IMR-90 (cell line): ENCODE measurements at regions not wholly inside any gene's neighbourhood (a gene's known extent, or its start where the extent isn't known, plus 50 kb on each side); places are given as distances from the start of the nearest gene placed in this dataset.

Source experiments
- ATAC-seq: fragments of 200-7000 bp; cut with Tn5 transposase; 2 replicates; pipeline ENCODE4 v1.9.1; 2020; ENCODE audit warnings: low read depth, mild to moderate bottlenecking, moderate library complexity
- BruUV-seq: library from RNA; stranded (reverse); fragments of 400-500 nt; replicated peaks from 2 replicates; lab custom pipeline; 2021; lab: Mats Ljungman, UMichigan
- CTCF ChIA-PET: fragments of 300-600 bp; formaldehyde crosslinking; extraction: SDS; loops from one replicate; lab custom pipeline; 2021; ENCODE audit warnings: antibody characterized with exemption; lab: Yijun Ruan, JAX
- POLR2A ChIA-PET: fragments of 300-600 bp; sonication (Branson Sonifier 250); formaldehyde crosslinking; loops from one replicate; lab custom pipeline; 2022; ENCODE audit warnings: antibody characterized with exemption; ENCODE audit not compliant: unreplicated experiment; lab: Charles Lee
- DNase-seq: peaks from one replicate; pipeline ENCODE4 v3.0.0; 2013
- H2AFZ ChIP-seq: replicated peaks from 2 replicates; pipeline ENCODE3; 2013; ENCODE audit warnings: low read length, mild to moderate bottlenecking; ENCODE audit not compliant: poor library complexity
- H2AK5ac ChIP-seq: 2 replicates; pipeline ENCODE4 v1.6.1; 2013; ENCODE audit warnings: low read depth, low read length, inconsistent platforms
- H2AK9ac ChIP-seq: replicated peaks from 2 replicates; pipeline ENCODE3; 2013; ENCODE audit warnings: mild to moderate bottlenecking, low read depth, low read length, moderate library complexity; ENCODE audit not compliant: poor library complexity
- H2BK120ac ChIP-seq: 2 replicates; pipeline ENCODE4 v1.6.1; 2013; ENCODE audit warnings: low read depth, low read length, inconsistent platforms
- H2BK15ac ChIP-seq: 3 replicates; pipeline ENCODE4 v1.6.1; 2013; ENCODE audit warnings: low read depth, low read length, inconsistent platforms
- H2BK20ac ChIP-seq: 2 replicates; pipeline ENCODE4 v1.6.1; 2013; ENCODE audit warnings: low read depth, mild to moderate bottlenecking, inconsistent platforms, low read length, moderate library complexity
- H2BK5ac ChIP-seq: 2 replicates; pipeline ENCODE4 v1.6.1; 2013; ENCODE audit warnings: mild to moderate bottlenecking, low read depth, low read length, inconsistent platforms; ENCODE audit not compliant: poor library complexity, severe bottlenecking
- H3K14ac ChIP-seq: replicated peaks from 2 replicates; pipeline ENCODE4 v1.6.1; 2013; ENCODE audit warnings: low read depth, low read length, inconsistent platforms
- H3K18ac ChIP-seq: 2 replicates; pipeline ENCODE4 v1.6.1; 2013; ENCODE audit warnings: low read depth, low read length, control low read depth
- H3K23ac ChIP-seq: 2 replicates; pipeline ENCODE4 v1.6.1; 2013; ENCODE audit warnings: low read depth, low read length, inconsistent platforms
- H3K27ac ChIP-seq: 2 replicates; pipeline ENCODE4 v1.5.1; 2013; ENCODE audit warnings: mild to moderate bottlenecking, control low read depth, low read length; ENCODE audit not compliant: insufficient read depth
- H3K27me3 ChIP-seq: 2 replicates; pipeline ENCODE4 v1.6.1; 2013; ENCODE audit warnings: low read length; ENCODE audit not compliant: control insufficient read depth, insufficient read depth
- H3K36me3 ChIP-seq: 2 replicates; pipeline ENCODE4 v1.6.1; 2013; ENCODE audit warnings: low read length, mixed read lengths; ENCODE audit not compliant: control insufficient read depth, insufficient read depth
- H3K4ac ChIP-seq: 2 replicates; pipeline ENCODE4 v1.6.1; 2013; ENCODE audit warnings: low read depth, low read length, inconsistent platforms
- H3K4me1 ChIP-seq: 2 replicates; pipeline ENCODE4 v1.6.1; 2013; ENCODE audit warnings: low read length, mixed read lengths; ENCODE audit not compliant: control insufficient read depth, insufficient read depth
- H3K4me2 ChIP-seq: 2 replicates; pipeline ENCODE4 v1.6.1; 2013; ENCODE audit warnings: low read depth, mild to moderate bottlenecking, control low read depth, low read length, moderate library complexity
- H3K4me3 ChIP-seq: 2 replicates; pipeline ENCODE4 v1.5.1; 2013; ENCODE audit warnings: low read depth, mild to moderate bottlenecking, control low read depth, low read length, moderate library complexity; ENCODE audit not compliant: insufficient read depth
- H3K56ac ChIP-seq: 2 replicates; pipeline ENCODE4 v1.6.1; 2013; ENCODE audit warnings: low read length, inconsistent platforms; ENCODE audit not compliant: insufficient read depth; ENCODE audit errors: extremely low read depth
- H3K79me1 ChIP-seq, 2 experiments: 2 replicates each; pipeline ENCODE4 v1.6.1; 2013; ENCODE audit warnings: low read length in 2 of 2, inconsistent platforms in 1 of 2, low read depth in 1 of 2
- H3K9ac ChIP-seq: 2 replicates; pipeline ENCODE4 v1.6.1; 2013; ENCODE audit warnings: low read depth, low read length, control low read depth
- H3K9me1 ChIP-seq: 2 replicates; pipeline ENCODE4 v1.6.1; 2013; ENCODE audit warnings: low read length, inconsistent platforms; ENCODE audit not compliant: insufficient read depth
- H3K9me3 ChIP-seq: 2 replicates; pipeline ENCODE4 v1.6.1; 2013; ENCODE audit warnings: low read length; ENCODE audit not compliant: control insufficient read depth, insufficient read depth
- H4K20me1 ChIP-seq: 2 replicates; pipeline ENCODE4 v1.6.1; 2013; ENCODE audit warnings: low read length, inconsistent platforms; ENCODE audit not compliant: insufficient read depth
- H4K5ac ChIP-seq: 2 replicates; pipeline ENCODE4 v1.6.1; 2013; ENCODE audit warnings: mild to moderate bottlenecking, low read depth, low read length, control low read depth
- H4K8ac ChIP-seq, 2 experiments: 2 replicates each; pipeline ENCODE4 v1.6.1; 2013; ENCODE audit warnings: low read depth in 2 of 2, low read length in 2 of 2, control low read depth in 1 of 2, inconsistent platforms in 1 of 2
- H4K91ac ChIP-seq: 2 replicates; pipeline ENCODE4 v1.6.1; 2013; ENCODE audit warnings: low read depth, low read length, inconsistent platforms; ENCODE audit not compliant: insufficient read depth
- MAFK ChIP-seq: IDR thresholded peaks from 2 replicates; pipeline ENCODE4 v1.6.1; 2012; ENCODE audit warnings: low read depth, low read length, improper control_type of control experiment
- RCOR1 ChIP-seq: IDR thresholded peaks from 2 replicates; pipeline ENCODE4 v1.6.1; 2012; ENCODE audit warnings: mild to moderate bottlenecking, low read length, improper control_type of control experiment; ENCODE audit not compliant: insufficient replicate concordance
- WGBS, 2 experiments: methylation state at CpG; one replicate each; pipeline versions ENCODE4 v1.1.5 to v1.1.7; 2013; ENCODE audit warnings: missing lambda C conversion rate in 2 of 2; ENCODE audit not compliant: insufficient read length in 1 of 2; ENCODE audit errors: extremely low coverage in 2 of 2; 5-methylcytosine and 5-hydroxymethylcytosine counted together
- dilution Hi-C: fragments of 300-500 bp; cut with HindIII; formaldehyde crosslinking; loops from one replicate; pipeline ENCODE4 v1.14.3; 2018; ENCODE audit warnings: low sequenced_read_pairs; ENCODE audit not compliant: unreplicated experiment
- in situ Hi-C: fragments of 300-500 bp; cut with MboI; formaldehyde crosslinking; loops from 3 replicates; pipeline ENCODE4 v1.14.3; 2019; ENCODE audit warnings: low sequenced_read_pairs, inconsistent platforms, mixed read lengths
- intact Hi-C: fragments of 100-400 bp; cut with micrococcal nuclease; formaldehyde crosslinking; loops from 2 replicates; pipeline ENCODE4 v1.10.0; 2022

DNA sequence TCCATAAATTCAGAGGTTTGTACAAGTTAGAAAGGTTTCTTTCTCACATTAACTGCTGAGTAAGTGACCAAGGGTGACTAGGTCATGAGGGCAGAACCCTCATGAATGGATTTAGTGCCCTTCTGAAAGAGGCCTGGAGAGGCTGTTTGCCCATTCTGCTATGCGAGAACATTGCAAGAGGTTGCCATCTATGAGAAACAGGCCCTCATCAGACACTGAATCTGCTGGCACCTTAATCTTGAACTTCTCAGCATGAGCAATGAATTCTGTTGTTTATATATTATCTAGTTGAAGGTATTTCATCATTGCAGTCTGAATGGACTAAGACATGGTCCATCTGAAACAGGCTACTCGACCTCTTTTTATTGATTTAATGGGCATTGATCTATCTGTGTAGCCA is 96.2 kb upstream of the GPRIN3 start:
- TF ChIP-seq MAFK (no peak), RCOR1 (no peak)

More for the DNA sequence above, 96.2 kb upstream of the GPRIN3 start:
- no CpG with 5 or more reads among the region's 2 CpGs for WGBS, 2 experiments
- H3K23ac ChIP-seq, result no peak overlapping the region
- no peak overlapping the region for H4K5ac ChIP-seq
- H3K27me3 ChIP-seq, result no peaks in the 10 kb centered on the region; the same call in 1 of the 2 replicates
- in situ Hi-C loops, result no loop called here
- H3K56ac ChIP-seq, result no peak overlapping the region
- H3K4me2 ChIP-seq, result no peak overlapping the region
- no peaks in the 10 kb centered on the region for H4K20me1 ChIP-seq
- no peak overlapping the region for H2BK20ac ChIP-seq
- H3K4me1 ChIP-seq, result no peaks in the 10 kb centered on the region
- no peak overlapping the region for H3K4me3 ChIP-seq
- H3K9me3 ChIP-seq, result no peaks in the 10 kb centered on the region
- H2AK5ac ChIP-seq, result no peak overlapping the region
- DNase-seq (no peak), ATAC-seq (no peak)
- dilution Hi-C loops, result no loop called here
- no peak overlapping the region for H2BK120ac ChIP-seq
- H3K18ac ChIP-seq, result no peak overlapping the region
- no TSS peak for BruUV-seq
- no peaks in the 10 kb centered on the region for H3K36me3 ChIP-seq
- no peak overlapping the region for H2AK9ac ChIP-seq
- no peak overlapping the region for H2BK15ac ChIP-seq
- no peaks in the 10 kb centered on the region for H3K9me1 ChIP-seq
- H4K8ac ChIP-seq, result no peak overlapping the region
- intact Hi-C loops, result no loop called here
- H3K79me1 ChIP-seq, result no peaks in the 10 kb centered on the region
- no peak overlapping the region for H3K27ac ChIP-seq
- no peak overlapping the region for H3K4ac ChIP-seq
- H4K91ac ChIP-seq, result no peak overlapping the region
- no peak overlapping the region for H2AFZ ChIP-seq
- no peak overlapping the region for H2BK5ac ChIP-seq
- POLR2A ChIA-PET, result no interaction called here
- H3K14ac ChIP-seq, result no peak overlapping the region
- no peak overlapping the region for H3K9ac ChIP-seq
- CTCF ChIA-PET, result no interaction called here
